ENCODE measurements at regions not wholly inside any gene's neighbourhood (a gene's known extent, or its start where the extent isn't known, plus 50 kb on each side); places are given as distances from the start of the nearest gene placed in this dataset.

- DNase-seq, result no peak
- no peak for TF ChIP-seq POLR2A (IDR thresholded peaks at IDR 0.05; ENCODE audit: low read length)
- no peak for TF ChIP-seq GATA1 (IDR thresholded peaks at IDR 0.05; ENCODE audit: low read depth, low read length)
Observed at GRCh38 chr3:102148598-102149337, 286.0 kb upstream of the ZPLD1 start.

DNA sequence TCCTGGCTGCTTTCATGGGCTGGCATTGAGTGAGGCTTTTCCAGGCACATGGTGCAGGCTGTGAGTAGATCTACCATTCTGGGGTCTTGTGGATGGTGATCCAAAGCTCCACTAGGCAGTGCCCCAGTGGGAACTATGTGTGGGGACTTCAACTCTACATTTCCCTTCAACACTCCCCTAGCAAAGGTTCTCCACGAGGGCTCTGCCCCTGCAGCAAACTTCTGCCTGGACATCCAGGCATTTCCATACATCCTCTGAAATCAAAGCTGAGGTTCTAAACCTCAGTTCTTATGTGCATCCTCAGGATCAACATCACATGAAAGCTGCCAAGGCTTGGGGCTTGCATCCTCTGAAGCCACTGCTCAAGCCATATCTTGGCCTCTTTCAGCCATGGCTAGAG is 282.9 kb upstream of the ZPLD1 start:
- TF ChIP-seq POLR2A (IDR thresholded peaks at IDR 0.05; ENCODE audit: low read length) (no peak), GATA1 (IDR thresholded peaks at IDR 0.05; ENCODE audit: low read depth, low read length) (no peak)
- DNase-seq, result no peak

GRCh38 chr3:102156426-102156825 is 278.4 kb upstream of the ZPLD1 start:
- no peak for DNase-seq
- TF ChIP-seq POLR2A (IDR thresholded peaks at IDR 0.05; ENCODE audit: low read length) (no peak), GATA1 (IDR thresholded peaks at IDR 0.05; ENCODE audit: low read depth, low read length) (no peak)

GRCh38 chr3:102158080-102158740 is 276.6 kb upstream of the ZPLD1 start:
- TF ChIP-seq GATA1 (IDR thresholded peaks at IDR 0.05; ENCODE audit: low read depth, low read length) (no peak), POLR2A (IDR thresholded peaks at IDR 0.05; ENCODE audit: low read length) (no peak)
- no peak for DNase-seq

DNA sequence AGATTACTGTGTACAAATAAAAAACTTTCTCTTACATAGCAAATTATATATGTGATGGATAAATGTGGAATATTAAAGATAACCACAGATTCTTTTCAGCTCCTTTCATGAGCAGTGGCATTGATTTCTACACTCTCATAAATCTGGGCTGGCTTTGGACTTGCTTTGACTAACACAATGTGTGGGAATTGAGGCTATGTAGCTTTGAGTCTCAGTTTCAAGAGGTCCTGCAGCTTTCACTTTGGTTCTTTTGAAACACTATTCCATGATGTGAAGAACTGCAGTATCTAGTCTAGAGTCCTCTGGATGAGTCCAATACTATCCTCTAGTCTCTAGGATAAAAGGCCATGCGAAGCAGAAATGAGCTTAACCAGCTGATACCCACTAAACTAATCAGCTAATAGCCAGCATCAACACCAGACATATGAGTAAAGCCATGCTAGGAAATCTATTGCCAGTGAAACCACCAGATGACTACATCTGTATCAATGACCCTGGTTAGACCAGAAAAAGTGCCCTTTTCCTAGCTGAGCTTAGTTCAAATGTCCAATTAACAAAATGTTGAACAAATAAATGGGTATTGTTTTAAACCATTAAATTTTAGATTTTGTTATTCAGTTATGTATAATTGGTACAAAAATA is 274.9 kb upstream of the ZPLD1 start:
- no peak for TF ChIP-seq GATA1 (IDR thresholded peaks at IDR 0.05; ENCODE audit: low read depth, low read length)
- TF ChIP-seq POLR2A (IDR thresholded peaks at IDR 0.05; ENCODE audit: low read length), result no peak
- no peak for DNase-seq

GRCh38 chr3:102161384-102162006 is 273.3 kb upstream of the ZPLD1 start:
- TF ChIP-seq GATA1 (IDR thresholded peaks at IDR 0.05; ENCODE audit: low read depth, low read length) (no peak), POLR2A (IDR thresholded peaks at IDR 0.05; ENCODE audit: low read length) (no peak)
- no peak for DNase-seq

DNA sequence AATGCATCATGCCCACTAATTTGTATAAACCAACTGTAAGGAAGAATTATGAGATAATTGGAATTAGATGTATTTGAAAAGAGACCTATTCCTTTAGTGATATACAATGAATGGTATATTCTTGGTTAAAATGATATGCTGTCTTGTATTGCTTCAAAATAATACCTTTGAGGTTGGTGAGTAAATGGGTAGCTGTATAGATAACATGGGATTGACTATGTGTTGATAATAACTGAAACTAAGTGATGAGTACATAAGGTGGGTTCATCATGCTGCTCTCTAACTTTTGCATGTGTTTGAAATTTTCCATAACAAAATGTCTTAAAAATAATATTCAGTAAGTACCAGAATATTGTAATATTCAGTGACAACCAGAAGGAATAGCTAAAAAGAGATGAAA is 272.6 kb upstream of the ZPLD1 start:
- TF ChIP-seq POLR2A (IDR thresholded peaks at IDR 0.05; ENCODE audit: low read length) (no peak), GATA1 (IDR thresholded peaks at IDR 0.05; ENCODE audit: low read depth, low read length) (no peak)

DNA sequence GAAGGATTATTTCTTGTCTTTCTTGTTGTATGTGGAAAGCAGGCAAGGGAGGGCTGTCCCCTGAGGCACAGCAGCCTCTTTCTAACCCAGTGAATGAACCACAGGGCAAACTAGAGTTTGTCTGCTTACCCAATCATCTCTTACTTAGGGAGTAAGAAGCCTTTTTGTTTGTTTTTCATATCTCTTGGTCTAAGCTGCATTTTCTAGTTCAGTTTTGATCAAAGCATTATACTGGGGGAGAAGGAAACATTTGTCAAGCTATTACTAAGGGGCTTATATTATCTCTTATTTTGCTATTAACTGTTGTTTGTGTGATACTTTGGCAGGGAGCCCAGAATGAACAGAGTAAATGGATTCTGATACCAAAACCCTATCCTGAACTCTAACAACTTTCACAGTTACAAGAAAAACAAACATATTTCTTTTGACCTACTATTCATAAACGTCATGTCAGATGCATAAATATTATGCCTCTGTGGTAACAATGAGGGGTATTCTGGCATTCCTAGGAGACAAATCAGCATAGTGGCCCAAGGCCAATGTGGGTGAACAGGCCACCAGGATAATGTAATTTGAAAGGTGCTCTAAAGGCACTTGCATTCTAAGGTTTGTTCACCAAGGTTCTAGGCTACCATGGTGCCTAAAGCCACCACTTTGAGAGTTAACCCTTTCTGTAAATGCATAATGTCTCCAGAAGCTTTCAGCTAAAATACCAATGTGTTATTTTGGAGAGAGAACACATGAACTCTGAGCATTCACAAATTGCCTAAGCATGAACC is 271.6 kb upstream of the ZPLD1 start:
- TF ChIP-seq POLR2A (IDR thresholded peaks at IDR 0.05; ENCODE audit: low read length) (no peak), GATA1 (IDR thresholded peaks at IDR 0.05; ENCODE audit: low read depth, low read length) (no peak)
- peak; percentile 37 to 50 for DNase-seq

More for the DNA sequence above, 272.6 kb upstream of the ZPLD1 start:
- no peak for DNase-seq

DNA sequence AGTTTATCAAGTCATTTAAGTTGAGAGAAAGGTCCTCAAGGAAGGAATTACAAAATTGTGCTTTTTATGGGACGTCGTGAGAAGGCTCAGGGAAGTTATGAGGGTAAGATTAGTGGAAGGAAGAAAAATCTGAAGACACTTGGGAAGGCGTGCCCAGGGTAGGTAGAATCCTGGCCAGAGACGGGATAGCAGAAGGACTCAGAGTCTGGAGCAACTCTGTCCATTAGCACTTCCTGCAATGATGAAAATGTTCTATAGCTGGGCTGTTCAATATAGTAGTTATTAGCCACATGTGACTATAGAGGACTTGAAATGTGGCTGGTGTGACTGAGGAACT is 271.0 kb upstream of the ZPLD1 start:
- no peak for TF ChIP-seq POLR2A (IDR thresholded peaks at IDR 0.05; ENCODE audit: low read length)
- TF ChIP-seq GATA1 (IDR thresholded peaks at IDR 0.05; ENCODE audit: low read depth, low read length), result no peak
- DNase-seq, result no peak

DNA sequence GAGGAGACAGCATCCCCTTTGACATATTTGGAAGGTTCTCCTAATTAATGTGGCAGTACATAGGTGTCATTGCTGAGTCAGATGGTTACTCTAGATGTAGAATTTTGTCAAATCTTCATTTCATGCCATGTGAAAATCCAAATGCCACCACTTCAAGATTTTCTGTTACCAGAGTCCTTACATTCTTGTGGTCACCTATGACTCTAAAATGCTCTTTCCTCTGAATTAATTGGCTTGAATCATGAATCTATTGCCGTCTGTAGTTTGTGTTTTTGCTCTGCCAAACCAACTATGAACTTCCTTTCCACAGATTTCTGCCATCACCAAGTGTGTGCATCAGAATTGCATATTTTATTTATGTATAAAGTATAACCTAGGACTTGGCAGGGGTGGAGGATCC is 269.4 kb upstream of the ZPLD1 start:
- no peak for DNase-seq
- no peak for TF ChIP-seq GATA1 (IDR thresholded peaks at IDR 0.05; ENCODE audit: low read depth, low read length)
- TF ChIP-seq POLR2A (IDR thresholded peaks at IDR 0.05; ENCODE audit: low read length), result no peak

DNA sequence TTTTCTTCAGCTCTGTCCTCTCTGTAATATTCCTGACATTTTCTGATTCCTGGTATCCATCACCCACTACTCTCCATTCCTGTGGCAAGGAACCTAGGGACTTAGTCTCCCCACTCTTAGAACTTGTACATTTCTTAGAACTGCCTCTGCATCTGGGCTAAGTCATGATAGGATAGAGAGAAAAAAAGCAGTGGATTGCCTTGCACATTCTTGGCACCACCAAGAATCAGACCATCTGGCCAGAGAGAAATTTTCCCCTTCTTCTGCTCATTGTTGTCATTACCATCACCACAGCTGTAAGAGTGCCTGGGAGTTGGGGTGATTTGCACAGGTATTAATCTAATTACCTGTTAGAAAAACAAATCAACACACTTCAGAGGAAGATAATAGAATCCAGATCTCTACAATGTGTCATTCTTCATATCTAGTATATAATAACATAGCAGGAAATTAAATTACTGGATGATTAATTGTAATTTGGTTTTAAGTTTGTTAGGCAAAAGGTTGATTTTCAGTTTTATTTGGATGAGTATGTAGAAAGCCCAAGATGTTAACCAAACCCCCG is 264.8 kb upstream of the ZPLD1 start:
- TF ChIP-seq POLR2A (IDR thresholded peaks at IDR 0.05; ENCODE audit: low read length), result no peak
- no peak for TF ChIP-seq GATA1 (IDR thresholded peaks at IDR 0.05; ENCODE audit: low read depth, low read length)
- DNase-seq, result no peak

GRCh38 chr3:102170545-102170944 is 264.3 kb upstream of the ZPLD1 start:
- TF ChIP-seq GATA1 (IDR thresholded peaks at IDR 0.05; ENCODE audit: low read depth, low read length) (no peak), POLR2A (IDR thresholded peaks at IDR 0.05; ENCODE audit: low read length) (no peak)
- no peak for DNase-seq

DNA sequence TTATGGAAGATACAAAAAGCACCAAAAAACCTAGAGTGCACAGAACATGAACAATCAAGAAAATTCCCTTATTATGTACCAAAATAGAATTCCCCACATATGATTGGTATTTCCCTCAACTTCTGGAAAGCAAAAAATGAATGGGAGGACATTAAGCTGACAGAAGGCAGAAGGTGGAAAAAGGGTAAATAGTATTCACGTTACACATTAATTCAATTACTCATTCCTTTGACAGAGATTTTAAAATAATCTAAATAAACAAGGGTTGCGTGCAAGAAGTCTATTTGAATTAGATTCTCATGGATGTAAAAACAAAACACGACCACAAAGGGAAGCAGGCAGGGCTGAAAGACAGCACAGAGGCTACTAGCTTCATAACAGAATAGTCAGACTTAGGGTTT is 260.5 kb upstream of the ZPLD1 start:
- TF ChIP-seq POLR2A (IDR thresholded peaks at IDR 0.05; ENCODE audit: low read length), result no peak
- TF ChIP-seq GATA1 (IDR thresholded peaks at IDR 0.05; ENCODE audit: low read depth, low read length), result no peak
- DNase-seq, result no peak

All from erythroblast (primary cell).